CD4-positive, alpha-beta T cell treated with Interleukin-4 for 4 hours (primary cell): ENCODE measurements at regions not wholly inside any gene's neighbourhood (a gene's known extent, or its start where the extent isn't known, plus 50 kb on each side); places are given as distances from the start of the nearest gene placed in this dataset.

Experiments used
- DNase-seq: peaks from one replicate; pipeline ENCODE4 v3.0.0-alpha.2; 2020

GRCh38 chr4:155510771-155511170 lies 134.0 kb upstream of the MAP9 start:
- DNase-seq: no peak

GRCh38 chr4:155509555-155509954 lies 132.8 kb upstream of the MAP9 start:
- no peak for DNase-seq

GRCh38 chr4:155506745-155507144 lies 130.0 kb upstream of the MAP9 start:
- no peak for DNase-seq

- no peak for DNase-seq
Observed at GRCh38 chr4:155505321-155505720, 128.6 kb upstream of the MAP9 start.

GRCh38 chr4:155497306-155497705 lies 120.5 kb upstream of the MAP9 start:
- DNase-seq: no peak

- no peak for DNase-seq
Observed at GRCh38 chr4:155496294-155496626, 119.5 kb upstream of the MAP9 start.

GRCh38 chr4:155495572-155496293 lies 119.0 kb upstream of the MAP9 start:
- no peak for DNase-seq

- no peak for DNase-seq
Observed at GRCh38 chr4:155494037-155494718, 117.4 kb upstream of the MAP9 start.

- DNase-seq: no peak
Observed at GRCh38 chr4:155491336-155492120, 114.8 kb upstream of the MAP9 start.

- no peak for DNase-seq
Observed at GRCh38 chr4:155489271-155489670, 112.5 kb upstream of the MAP9 start.

GRCh38 chr4:155488691-155489090 lies 111.9 kb upstream of the MAP9 start:
- DNase-seq: no peak

GRCh38 chr4:155487210-155487609 lies 110.4 kb upstream of the MAP9 start:
- no peak for DNase-seq

GRCh38 chr4:155481150-155481549 lies 104.4 kb upstream of the MAP9 start:
- DNase-seq: no peak

- DNase-seq: no peak
Observed at GRCh38 chr4:155479835-155480234, 103.1 kb upstream of the MAP9 start.

GRCh38 chr4:155478336-155478835 lies 101.6 kb upstream of the MAP9 start:
- no peak for DNase-seq

- DNase-seq: no peak
Observed at GRCh38 chr4:155474758-155475157, 98.0 kb upstream of the MAP9 start.

GRCh38 chr4:155473420-155474095 lies 96.8 kb upstream of the MAP9 start:
- no peak for DNase-seq

- no peak for DNase-seq
Observed at GRCh38 chr4:155468282-155468681, 91.5 kb upstream of the MAP9 start.

- DNase-seq: no peak
Observed at GRCh38 chr4:155450676-155451075, 73.9 kb upstream of the MAP9 start.

- DNase-seq: no peak
Observed at GRCh38 chr4:155445306-155445705, 68.5 kb upstream of the MAP9 start.

- no peak for DNase-seq
Observed at GRCh38 chr4:155444721-155445120, 68.0 kb upstream of the MAP9 start.

GRCh38 chr4:155442267-155443105 lies 65.7 kb upstream of the MAP9 start:
- DNase-seq: peak; percentile 52
